SIG-M5 treated with dmso at 0.1 percent for 504 hours (cell line): ENCODE measurements at regions not wholly inside any gene's neighbourhood (a gene's known extent, or its start where the extent isn't known, plus 50 kb on each side); places are given as distances from the start of the nearest gene placed in this dataset.
"Not testable (repeated sequence)": the region's sequence is repeated elsewhere in the genome, so short reads cannot be mapped to it uniquely, and the experiment has no call there.

ENCODE experiments used
- DNase-seq: peaks from one replicate; lab custom pipeline; 2025; ENCODE audit not compliant: unreplicated experiment; lab: John Stamatoyannopoulos, UW

DNA sequence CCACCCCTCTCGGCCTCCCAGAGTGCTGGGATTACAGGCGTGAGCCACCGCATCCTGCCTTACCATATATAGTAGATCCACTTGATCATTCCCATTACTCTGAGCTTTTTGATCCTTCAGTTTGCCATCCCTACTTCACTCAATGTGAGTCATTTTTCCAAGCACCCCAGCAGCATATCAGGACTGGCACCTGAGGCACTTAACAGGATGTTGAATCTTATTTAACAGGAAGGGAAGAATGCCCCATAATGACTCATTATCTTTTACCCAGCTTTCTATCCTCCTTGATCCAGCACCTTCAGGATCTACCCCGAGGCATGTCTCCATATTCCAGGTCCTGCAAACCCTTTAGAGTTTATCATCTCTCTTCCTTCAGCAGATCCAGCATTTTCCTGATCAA, 84.9 kb upstream of the CMKLR1 start:
- DNase-seq: no peak

DNA sequence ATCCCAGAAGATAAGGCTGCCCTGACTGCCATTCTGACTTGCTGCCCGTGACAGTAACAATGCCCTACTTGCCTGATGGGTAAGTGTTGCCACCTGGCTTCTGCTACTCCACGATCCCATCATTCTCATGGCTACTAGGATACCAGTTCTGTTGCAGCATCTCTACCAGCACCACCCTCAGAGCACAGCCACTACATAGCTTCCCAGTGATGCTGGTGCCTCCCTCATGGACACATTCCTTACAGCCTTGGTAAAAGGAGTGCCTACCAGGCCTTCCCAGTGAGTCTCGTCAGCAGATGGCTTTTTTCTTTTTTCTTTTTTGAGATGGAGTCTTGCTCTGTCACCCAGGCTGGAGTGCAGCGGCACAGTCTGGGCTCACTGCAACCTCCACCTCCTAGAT, 84.4 kb upstream of the CMKLR1 start:
- DNase-seq: no peak

DNA sequence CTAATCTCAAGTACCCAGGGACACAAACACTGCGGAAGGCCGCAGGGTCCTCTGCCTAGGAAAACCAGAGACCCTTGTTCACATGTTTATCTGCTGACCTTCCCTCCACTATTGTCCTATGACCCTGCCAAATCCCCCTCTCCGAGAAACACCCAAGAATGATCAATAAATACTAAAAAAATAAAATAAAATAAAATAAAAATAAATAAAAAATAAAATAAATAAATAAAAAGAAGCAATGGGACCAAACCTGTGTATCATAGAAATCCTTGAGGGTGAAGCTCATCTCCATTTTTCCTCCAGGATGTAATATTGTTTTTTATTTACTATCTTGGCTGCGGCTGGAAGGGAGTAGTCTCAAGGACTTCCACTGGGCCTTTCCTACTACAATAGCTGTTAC, 82.0 kb upstream of the CMKLR1 start:
- not testable (repeated sequence) for DNase-seq

DNA sequence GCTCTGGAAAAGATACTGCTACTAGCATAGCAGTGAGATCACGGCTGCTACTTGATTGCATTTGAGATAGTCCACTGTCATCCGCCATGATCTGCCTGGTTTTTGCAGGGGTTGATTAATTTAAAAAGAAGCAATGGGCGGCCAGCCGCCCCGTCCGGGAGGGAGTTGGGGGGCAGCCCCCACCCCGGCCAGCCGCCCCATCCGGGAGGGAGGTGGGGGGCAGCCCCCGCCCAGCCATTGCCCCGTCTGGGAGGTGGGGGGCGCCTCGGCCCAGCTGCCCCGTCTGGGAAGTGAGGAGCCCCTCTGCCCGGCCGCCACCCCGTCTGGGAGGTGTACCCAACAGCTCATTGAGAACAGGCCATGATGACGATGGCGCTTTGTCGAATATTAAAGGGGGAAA, 81.3 kb upstream of the CMKLR1 start:
- DNase-seq: not testable (repeated sequence)

DNA sequence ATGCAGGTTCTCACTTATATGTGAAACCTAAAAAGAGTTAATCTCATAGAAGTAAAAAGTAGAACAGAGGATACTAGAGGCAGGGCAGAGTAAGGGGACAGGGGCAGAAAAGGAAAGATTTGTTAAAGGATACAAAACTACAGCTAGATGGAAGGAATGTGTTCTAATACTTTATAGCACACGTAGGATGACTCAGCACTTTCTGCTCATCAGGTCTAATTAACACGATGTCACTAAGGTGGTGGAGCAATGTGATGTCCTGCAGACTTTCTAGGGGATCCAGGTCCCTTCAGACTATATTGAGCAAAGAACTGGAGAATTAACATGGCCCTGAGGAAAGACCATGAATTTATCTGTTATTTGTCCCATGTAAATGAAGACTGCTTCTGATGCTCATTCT, 80.8 kb upstream of the CMKLR1 start:
- no peak for DNase-seq

DNA sequence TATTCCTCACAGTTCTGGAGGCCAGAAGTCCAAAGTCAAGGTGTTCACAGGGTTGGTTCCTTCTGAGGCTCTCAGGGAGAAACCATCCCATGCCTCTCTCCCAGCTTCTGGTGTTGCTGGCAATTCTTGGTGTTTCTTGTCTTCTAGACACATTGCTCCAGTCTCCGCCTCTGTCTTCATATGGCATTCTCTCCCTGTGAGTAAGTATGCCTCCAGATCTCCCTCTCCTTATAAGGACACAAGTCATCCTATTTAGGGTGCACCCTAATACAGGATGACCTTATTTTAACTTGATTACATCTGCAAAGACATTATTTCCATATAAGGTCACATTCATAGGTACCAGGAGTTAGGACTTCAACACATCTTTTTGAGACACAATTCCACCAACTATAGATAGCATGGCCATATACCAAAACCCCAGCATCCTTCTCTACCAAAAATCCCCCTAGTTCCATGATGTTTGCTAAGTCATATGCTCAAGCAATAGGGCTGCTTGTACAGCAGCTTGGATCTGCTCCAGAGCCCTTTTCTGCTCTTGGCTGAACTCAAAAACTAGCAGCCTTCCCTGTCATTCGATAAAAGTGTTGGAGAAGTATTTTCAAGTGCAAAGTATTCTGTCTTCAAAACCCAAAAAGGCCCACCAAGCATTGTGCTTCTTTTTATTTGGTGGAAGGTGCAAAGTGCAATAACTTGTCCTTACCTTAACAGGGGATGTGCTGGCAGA, 79.2 kb upstream of the CMKLR1 start:
- DNase-seq: no peak

DNA sequence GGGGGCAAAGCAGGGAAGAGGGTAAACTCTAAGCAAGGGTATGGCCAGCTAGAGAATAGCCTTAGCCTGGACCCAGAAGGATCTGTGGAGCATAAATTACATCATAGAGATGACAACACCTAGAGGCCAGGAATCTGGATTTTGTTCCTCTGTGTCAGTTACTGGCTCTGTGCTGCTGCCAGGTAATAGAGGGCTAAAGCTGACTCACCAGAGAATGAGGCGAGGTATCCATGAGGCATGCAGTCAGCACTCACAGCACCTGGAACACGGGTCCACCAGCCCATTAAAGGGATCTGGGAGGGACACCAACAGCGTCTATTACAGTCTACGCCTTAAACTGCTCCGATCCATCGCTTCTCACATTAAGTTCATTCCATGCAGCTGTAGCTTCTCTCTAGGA, 74.9 kb upstream of the CMKLR1 start:
- DNase-seq: no peak

DNA sequence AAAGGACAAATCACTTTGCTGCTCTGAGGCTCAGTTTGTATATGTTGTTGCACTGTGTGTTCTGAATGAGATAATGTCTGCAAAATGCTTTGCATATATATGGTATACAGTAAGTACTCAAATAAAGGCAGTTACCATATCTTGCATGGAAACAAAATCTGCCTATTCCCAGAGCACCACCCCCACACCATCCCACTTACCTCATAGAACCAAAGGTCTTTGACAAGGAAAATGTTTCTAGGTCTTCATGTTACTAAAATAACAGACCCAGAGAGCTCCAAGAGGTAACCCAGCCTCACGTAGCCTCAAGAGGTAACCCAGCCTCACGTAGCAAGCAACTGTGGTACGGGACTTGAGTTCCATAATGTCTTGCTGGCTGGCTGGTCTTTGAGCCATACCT, 71.6 kb upstream of the CMKLR1 start:
- DNase-seq: no peak

DNA sequence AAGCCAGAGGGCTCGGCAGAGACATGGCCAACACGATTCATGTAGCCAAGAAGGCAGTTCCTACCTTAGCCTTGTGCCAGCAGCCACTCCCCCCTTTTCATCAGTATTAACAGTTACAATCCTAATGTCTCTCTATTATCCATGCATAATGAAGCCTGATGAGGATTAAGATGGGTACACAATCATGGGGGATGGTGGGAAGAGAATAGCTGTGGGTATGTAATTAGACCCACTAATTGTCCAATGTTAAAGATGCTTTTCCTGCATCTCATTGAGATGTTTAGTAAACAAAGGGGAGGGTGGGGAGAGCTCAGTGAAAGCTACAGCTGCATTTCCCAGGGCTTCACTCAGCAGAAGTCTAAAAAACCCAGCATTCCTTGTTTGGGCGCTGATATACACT, 70.4 kb upstream of the CMKLR1 start:
- no peak for DNase-seq

DNA sequence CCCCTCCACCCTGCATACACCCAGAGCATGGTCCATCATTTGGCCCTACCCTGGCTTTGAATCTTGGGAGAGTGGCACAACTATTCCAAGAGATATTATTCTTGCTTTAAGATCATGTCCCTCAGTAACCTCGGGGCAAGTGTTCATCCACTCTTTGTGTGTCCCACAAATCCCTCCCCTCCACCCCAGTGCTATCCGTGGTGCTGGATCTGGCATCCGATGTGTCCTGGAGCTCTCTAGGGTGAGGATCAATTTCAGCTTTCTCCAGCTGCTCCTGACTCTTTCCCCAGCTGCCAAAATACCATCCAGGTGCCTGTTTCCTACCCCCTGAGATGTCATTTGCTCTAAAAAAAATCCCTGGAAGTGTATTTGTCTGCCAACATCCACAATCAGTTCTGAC, 64.8 kb upstream of the CMKLR1 start:
- no peak for DNase-seq

DNA sequence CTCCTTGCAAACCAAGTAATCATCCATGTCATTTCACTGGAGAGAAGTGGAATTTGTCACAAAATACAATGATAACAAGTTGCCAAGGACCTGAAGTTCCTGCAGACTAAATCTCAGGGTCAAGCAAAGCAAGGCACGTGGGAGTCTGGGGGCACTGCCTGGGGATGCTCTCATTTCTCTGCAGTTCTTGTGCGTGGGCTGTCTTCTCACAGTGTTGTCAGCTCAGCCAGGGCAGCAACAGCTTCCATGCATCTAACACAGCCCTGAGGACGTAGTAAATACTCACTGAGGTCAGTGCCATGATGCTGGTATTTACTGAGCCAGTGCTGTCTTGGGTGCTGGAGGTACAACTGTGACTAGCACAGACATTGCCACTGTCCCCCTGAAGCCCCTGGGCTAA, 62.9 kb upstream of the CMKLR1 start:
- no peak for DNase-seq

DNA sequence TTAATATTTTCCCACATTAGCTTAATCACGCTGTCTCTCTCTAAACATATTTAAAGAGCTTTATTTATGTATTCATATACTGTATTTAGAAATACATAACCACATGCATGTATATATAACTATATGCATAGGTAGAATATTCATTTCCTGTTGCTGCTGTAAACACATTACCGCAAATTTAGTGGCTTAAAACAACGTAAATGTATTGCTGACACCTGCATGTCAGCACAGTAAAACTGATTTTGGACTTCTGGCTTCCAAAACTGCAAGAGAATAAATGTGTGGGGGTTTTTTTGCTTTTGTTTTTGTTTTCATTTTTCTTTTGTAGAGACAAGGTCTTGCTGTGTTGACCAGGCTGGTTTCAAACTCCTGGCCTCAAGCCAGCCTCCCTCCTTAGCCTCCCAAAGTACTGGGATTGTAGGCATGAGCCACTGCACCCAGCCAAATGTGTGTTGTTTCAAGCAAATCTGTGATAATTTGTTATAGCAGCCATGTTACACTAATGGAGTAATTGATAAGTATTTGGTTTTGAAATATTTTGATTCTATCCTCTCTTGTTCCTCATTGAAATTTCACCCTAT, 61.9 kb upstream of the CMKLR1 start:
- no peak for DNase-seq

DNA sequence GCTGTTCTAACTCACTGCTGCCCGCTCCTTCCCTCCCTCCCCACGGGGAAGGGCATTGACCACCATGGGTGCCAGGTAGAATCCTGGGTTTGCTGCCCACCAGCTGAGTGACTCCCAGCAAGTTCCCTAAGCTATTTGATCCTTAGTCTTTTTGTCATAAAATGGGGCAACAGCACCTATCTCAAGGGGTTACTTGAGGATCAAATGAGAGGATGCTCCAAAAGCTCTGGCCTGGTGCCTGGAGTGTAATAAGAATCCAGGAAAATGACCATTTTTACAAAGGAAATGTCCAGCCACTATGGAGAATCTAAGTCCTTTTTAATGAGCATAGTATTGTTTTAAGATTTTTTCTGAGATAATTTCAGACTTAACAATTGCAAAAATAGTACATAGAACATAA, 61.4 kb upstream of the CMKLR1 start:
- DNase-seq: no peak

DNA sequence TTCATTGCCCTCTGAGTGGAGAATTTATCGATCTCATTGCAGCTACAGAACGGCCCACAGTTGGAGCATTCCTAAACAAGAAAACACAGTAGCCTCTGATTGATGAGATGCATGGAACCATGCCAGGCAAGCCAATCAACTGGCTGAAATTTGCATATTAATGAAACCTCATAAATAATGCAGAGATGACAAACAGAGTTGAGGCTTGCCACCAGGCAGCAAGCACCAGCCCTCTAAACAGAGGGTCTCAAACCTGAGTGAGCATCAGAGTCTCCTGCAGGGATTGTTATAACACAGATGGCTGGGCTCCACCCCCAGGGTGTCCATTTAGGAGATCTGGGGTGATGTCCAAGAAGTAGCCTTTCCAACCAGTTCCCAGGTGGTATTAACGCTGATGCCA, 60.9 kb upstream of the CMKLR1 start:
- no peak for DNase-seq

DNA sequence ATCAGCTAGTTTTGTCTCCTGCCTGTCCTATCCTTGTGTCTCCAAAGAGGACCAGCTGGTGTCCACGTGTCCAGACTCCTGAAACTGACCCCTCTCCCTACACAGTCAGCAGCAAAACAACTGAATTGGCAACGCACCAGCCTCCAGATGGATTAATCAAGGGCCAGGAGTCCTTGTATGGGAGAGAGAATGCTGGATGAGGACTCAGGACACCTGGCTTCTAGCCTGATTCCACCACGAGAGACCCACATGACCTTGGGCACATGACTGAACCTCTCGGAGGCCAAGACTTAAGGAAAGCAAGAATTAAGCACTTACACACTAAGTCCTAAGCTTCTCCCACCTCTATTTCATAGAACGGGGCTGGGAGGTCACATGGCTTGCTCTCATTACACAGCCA, 60.4 kb upstream of the CMKLR1 start:
- DNase-seq: no peak

DNA sequence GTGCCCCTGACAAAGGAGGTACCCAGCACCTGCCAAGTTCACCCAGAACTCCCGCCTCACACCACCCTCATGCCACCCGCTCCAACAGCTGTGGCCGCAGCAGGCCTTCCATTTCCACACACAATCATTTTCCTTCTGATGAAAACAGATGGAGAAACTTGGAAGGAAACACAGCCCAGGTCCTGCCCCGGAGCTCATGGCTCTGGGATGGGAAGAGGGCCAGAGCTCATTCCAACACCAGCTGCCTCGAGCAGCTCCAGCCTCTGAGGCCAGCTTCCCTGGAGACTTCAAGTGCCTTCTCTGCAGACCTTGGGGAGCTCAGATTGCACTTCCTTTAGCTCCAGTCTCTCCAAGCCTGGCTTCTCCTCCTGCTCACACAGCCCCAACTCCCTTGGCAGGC, 55.1 kb upstream of the CMKLR1 start:
- DNase-seq: no peak

DNA sequence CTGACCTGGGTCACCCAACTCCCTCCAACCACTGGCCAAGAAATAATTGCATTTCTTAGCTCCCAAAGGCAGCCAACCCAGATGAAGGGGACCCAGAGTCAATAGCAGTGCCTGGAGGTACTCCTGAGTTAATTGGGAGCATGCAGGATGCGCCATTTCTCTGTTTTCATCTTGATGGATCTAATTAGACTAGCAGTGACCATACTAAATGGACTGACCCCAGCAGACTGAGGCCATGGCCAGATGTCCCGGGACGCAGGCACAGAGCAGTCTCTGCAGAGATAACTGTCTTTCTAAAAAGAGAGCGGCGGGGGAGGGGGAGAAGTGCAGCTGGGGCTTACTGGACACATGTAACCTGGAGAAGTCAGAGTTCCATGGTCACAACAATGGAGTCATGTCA, 53.2 kb upstream of the CMKLR1 start:
- no peak for DNase-seq

DNA sequence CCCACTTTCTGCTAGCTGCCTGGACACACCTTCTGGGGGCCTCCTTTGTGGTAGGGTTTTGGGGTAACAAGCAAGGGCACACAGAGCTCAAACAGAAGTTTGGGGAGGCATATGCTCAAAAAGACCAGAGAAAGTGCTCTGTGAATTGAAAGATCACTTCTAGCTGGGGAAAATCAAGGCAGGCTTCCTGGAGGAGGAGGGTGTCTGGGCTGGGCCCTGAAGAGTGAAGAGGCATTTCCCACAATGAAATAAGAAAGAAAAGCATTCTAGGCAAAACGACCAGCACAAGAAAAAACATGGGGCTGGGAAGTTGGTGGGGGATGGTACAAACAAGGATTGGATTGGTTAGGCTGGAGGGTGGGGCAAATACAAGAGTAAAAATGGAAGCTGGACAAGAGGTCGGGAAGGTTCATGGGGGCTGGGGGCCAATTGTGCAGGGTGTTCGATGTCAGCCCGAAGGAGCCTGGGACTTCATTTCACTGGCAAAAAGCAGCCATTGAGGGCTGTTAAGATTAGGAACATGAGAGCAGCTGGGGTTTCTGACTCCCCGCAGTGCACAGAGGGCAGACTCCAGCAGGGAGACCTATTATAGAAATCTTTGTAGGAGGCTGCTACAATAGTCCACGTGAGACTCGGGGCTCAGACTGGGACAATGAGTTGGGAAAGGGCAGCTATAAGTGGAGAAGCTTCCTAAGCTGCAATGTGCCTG, 51.5 kb upstream of the CMKLR1 start:
- no peak for DNase-seq

DNA sequence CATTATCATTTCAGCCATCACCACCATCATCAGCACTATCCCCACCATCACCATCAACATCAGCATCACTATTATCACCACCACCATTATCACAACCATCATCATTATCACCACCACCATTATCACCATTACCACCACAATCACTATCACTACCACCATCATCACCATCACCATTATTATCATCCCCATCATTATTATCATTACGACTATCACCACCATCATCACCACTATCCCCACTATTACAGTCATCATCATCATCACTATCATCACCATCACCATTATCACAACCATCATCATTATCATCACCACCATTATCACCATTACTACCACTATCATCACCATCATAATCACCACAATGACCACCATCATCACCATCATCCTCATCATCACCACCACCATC, 50.4 kb upstream of the CMKLR1 start:
- no peak for DNase-seq
